ENCODE measurements at regions not wholly inside any gene's neighbourhood (a gene's known extent, or its start where the extent isn't known, plus 50 kb on each side); places are given as distances from the start of the nearest gene placed in this dataset.

GRCh38 chr12:27178255-27178654 lies 65.8 kb upstream of the STK38L start:
- intact Hi-C loops (cut with DNase I), result no loop called here
- no peak for DNase-seq

GRCh38 chr12:27178723-27179399 lies 65.2 kb upstream of the STK38L start:
- intact Hi-C loops (cut with DNase I), result no loop called here
- ATAC-seq, result peak; percentile 20 to 64

More at GRCh38 chr12:27178255-27178654, 65.8 kb upstream of the STK38L start:
- no peak for ATAC-seq

DNA sequence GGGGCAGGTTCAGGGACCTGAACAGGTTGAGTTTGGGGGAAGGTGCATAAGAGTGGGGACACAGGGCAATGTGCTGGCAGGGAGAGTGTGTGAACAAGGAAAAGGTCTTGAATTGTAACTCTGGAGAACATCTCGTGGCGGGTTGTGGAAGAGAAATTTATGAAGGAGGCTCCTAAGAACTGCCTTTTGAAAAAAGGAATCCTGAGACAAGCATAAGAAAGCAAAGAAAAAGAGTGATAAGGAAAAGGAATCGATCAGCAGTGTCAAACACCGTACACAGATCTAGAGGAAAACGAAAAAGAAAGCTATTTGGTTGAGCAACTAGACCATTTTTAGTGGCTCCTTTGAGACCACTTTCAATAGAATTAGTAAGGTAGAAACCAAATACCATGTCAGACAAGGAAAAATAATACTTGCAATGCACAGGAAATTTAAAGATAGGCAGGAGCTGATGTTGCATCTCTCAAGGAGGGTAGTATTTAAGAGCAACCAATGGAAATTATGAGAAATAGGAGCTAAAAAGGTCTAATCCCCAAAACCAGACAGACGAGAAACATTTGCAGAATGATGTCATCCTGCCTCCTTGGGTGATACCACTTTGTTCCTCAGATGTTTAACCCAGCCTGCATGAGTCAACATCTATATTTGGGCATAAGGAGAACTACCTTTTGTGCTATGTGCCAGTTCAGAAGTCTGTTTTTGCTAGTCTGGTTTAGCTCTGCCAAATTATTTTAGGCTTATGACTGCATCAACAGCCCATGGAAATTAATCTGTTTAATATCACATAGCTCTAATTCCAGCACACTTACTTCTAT lies 64.5 kb upstream of the STK38L start:
- intact Hi-C loops (cut with DNase I), result no loop called here
- ATAC-seq, result peak; percentile 87 to 98
- DNase-seq, result no peak

More at GRCh38 chr12:27178723-27179399, 65.2 kb upstream of the STK38L start:
- no peak for DNase-seq

- intact Hi-C loops (cut with DNase I), result no loop called here
- no peak for ATAC-seq
- no peak for DNase-seq
Measured at GRCh38 chr12:27180906-27181505, 63.1 kb upstream of the STK38L start.

DNA sequence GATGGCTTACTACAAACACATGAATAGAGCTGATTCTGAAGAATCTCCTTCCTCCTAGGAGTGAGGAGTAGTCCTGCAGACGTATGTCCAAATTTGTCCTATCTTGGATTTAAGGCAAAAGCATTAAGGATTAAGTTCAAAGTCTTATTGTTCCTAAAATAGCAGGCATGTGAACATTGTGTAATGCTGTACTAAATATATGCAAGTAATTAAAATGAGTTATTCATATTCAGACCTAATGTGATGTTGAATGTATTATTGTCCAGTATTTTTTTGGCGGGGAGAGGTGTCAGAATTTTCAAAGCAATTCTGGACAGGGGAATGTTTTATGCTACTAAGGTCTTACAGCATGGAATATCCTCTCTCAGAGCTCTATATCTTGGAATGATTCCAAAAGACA lies 60.7 kb upstream of the STK38L start:
- DNase-seq (no peak), ATAC-seq (no peak)
- intact Hi-C loops (cut with DNase I), result no loop called here

GRCh38 chr12:27185234-27186021 lies 58.7 kb upstream of the STK38L start:
- no peak for DNase-seq
- ATAC-seq, result peak; percentile 39 to 76
- intact Hi-C loops (cut with DNase I), result no loop called here

- intact Hi-C loops (cut with DNase I), result no loop called here
- DNase-seq, result no peak
- ATAC-seq, result peak; percentile 27 to 44
Measured at GRCh38 chr12:27186022-27186839, 57.9 kb upstream of the STK38L start.

GRCh38 chr12:27187697-27188096 lies 56.4 kb upstream of the STK38L start:
- intact Hi-C loops (cut with DNase I), result no loop called here

DNA sequence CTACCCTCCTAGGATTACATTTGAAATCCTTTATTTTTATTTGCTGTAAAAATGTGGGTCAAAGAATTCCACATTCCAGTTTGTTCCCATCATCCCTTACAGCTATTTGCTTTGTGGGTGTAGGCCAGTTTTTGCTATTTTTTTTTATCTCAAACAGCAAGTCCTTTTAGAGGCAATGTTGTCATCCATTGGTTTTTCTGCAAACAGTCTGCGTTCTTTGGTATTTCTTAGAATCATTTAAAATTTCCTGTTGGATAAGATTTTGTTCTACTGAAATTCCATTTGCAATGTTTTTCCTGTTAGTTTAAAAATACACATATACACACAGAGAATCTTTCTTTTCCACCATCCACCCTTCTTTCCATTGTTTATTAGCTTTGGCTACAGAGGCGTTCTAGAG lies 53.3 kb upstream of the STK38L start:
- no peak for DNase-seq
- intact Hi-C loops (cut with DNase I), result loop anchor here in 1 of 2 donors (5.0 kb wide), 1 partner anchor 52 kb away; the partner anchor contains the start of gene STK38L
- ATAC-seq, result peak in 1 of 2 donors; percentile 4

More at GRCh38 chr12:27187697-27188096, 56.4 kb upstream of the STK38L start:
- ATAC-seq, result no peak
- DNase-seq, result no peak

GRCh38 chr12:27191531-27191930 lies 52.6 kb upstream of the STK38L start:
- intact Hi-C loops (cut with DNase I), result loop anchor here in 1 of 2 donors (5.0 kb wide), 1 partner anchor 51 kb away; the partner anchor contains the start of gene STK38L
- ATAC-seq (no peak), DNase-seq (no peak)

DNA sequence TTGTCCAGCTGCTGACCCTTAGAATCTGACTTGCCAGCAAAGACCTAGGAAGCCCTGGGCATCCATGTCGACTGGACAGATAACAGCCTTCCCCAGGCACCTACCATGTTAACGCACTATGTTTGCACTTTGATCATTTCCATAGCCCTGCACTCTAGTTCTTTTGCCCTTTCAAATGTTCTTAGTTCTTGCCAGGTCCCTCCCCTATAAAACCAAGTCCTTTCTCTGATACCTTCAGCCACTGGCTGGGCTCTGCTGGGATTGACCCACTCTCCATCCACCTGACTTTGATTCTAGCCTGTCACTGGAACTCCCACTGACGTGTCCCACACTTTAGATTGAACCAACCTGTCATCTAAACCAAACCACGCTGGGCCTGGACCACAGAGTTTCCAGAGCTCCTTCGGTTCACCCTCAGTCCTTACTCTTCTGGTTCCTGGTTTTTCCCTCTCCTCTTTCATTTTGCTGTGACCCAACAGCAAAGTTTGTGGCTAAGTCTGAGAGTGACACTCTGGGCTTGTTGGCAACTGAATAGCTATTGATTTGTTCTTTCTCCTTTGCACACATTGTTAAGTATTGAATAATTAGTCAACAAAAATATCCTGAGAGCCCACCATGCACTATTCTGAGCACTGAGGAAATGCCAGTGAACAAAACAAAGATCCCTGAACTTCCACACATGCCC lies 51.8 kb upstream of the STK38L start:
- intact Hi-C loops (cut with DNase I), result loop anchor here in 1 of 2 donors (5.0 kb wide), 1 partner anchor 50 kb away; the partner anchor contains the start of gene STK38L
- ATAC-seq (no peak), DNase-seq (no peak)

- intact Hi-C loops (cut with DNase I), result loop anchor here in 1 of 2 donors (5.0 kb wide), 1 partner anchor 49 kb away; the partner anchor contains the start of gene STK38L
- DNase-seq, result no peak
- ATAC-seq, result peak in 1 of 2 donors; percentile 31
Measured at GRCh38 chr12:27193106-27193505, 51.0 kb upstream of the STK38L start.

GRCh38 chr12:27193854-27194544 lies 50.1 kb upstream of the STK38L start:
- peak; percentile 62 for DNase-seq
- intact Hi-C loops (cut with DNase I), result loop anchor here in 1 of 2 donors (5.0 kb wide), 1 partner anchor 48 kb away; the partner anchor contains the start of gene STK38L

More at GRCh38 chr12:27193854-27194544, 50.1 kb upstream of the STK38L start:
- ATAC-seq, result peak; percentile 90 to 93

Data from left cardiac atrium (tissue), 4 donors.